ENCODE measurements at regions not wholly inside any gene's neighbourhood (a gene's known extent, or its start where the extent isn't known, plus 50 kb on each side); places are given as distances from the start of the nearest gene placed in this dataset.
A peak's percentile ranks its signal among the peaks of the same experiment; 100 is the strongest.
"Not testable (repeated sequence)": the region's sequence is repeated elsewhere in the genome, so short reads cannot be mapped to it uniquely, and the experiment has no call there.

- DNase-seq (ENCODE audit: low read depth, low spot score), result no peak
These were observed 147.7 kb downstream of the CD47 start for GRCh38 chr3:107942951-107943749.

DNA sequence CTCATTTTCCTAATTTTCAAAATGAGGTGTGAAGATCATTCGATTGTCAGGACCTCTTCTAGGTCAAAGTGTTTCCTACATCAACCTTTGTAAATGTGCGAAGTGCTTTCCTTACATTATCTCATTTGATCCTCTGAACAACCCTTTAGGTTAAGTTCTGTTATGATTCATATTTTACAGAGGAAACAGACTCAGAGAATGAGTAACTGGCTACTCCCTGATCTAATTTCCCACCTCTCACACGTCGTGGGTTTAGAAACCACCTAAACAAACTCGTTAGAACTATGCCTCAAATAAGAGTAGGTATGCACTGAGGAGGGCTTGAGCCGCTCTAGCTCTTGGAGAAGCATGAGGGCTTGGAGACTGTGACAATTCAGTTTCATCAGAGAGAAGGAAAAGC is 148.6 kb downstream of the CD47 start:
- DNase-seq (ENCODE audit: low read depth, low spot score), result no peak

- no peak for DNase-seq (ENCODE audit: low read depth, low spot score)
These were observed 151.0 kb downstream of the CD47 start for GRCh38 chr3:107939691-107940442.

DNA sequence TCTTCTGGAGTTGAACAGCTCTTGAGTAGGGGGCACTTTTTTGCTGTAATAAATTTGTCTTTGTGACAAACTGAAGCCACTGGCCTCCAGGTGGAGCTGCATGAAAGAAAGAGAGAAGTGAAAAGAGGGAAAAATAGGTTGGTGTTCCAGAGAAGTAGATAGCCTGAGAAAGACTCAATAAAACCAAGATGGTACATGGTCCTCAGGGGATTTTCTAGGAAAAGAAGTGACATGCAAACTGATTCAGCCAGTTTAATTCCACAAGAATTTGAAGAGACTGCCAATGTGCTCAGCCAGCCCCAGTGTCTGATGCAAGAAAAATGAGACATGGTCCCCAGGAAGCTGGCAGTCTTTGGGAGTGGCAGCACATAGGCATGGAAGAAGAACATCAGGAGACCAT is 152.7 kb downstream of the CD47 start:
- peak; percentile 71 for DNase-seq (ENCODE audit: low read depth, low spot score)

GRCh38 chr3:107934808-107935207 is 156.0 kb downstream of the CD47 start:
- no peak for DNase-seq (ENCODE audit: low read depth, low spot score)

DNA sequence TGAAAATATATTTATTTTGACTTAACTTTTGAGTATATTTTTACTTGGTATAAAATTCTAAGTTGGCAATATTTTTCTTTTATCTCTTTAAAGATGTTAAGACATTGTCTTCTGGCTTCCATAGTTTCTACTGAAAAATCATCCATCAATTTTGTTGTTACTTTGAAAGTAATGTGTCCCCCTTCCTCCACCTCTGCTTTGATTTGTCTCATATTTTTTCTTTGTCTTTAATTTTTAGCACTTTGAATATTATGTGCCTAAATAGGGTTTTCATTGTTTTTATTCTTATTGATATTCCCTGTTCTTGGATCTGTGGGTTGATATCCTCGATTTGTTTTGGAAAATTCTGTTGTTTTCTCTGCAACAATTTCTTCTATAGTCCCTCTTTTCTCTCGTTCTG is 157.4 kb downstream of the CD47 start:
- no peak for DNase-seq (ENCODE audit: low read depth, low spot score)

DNA sequence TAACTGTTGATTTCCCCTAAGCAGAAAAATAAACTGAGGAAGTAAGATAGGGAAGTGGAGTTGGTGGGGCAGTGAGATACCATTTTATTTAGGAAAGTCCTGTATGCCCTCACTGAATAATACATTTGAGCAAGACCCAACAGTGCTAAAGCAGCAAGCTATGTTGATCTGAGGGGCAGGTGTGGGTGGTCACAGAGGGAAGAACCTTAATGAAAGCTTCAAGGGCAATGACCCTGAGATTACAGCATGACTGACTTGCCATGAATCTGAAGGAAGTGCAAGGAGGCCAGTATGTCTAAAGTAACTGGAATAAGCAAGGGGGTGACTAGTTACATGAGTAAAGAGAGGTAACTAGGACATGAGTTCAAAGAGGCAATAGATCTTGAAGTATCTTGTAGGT is 159.5 kb downstream of the CD47 start:
- no peak for DNase-seq (ENCODE audit: low read depth, low spot score)

- DNase-seq (ENCODE audit: low read depth, low spot score), result no peak
These were observed 161.7 kb downstream of the CD47 start for GRCh38 chr3:107929088-107929487.

DNA sequence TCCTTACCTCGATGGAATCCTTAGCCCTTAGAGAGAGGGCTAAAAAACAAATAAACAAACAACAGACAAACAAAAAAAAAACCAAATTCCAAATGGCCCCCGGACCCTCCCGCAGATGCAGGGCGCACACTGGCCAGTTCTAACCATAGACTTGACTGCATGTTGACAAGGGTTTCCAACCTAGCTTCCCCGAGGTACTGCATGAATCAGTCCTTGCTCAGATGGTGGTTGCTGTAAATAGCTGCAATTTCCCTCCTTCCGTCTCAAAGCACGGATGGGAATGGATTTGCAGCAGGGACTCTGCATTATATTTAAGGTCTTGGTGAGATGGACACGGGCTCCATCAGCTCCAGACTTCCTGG is 162.8 kb downstream of the CD47 start:
- no peak for DNase-seq (ENCODE audit: low read depth, low spot score)

DNA sequence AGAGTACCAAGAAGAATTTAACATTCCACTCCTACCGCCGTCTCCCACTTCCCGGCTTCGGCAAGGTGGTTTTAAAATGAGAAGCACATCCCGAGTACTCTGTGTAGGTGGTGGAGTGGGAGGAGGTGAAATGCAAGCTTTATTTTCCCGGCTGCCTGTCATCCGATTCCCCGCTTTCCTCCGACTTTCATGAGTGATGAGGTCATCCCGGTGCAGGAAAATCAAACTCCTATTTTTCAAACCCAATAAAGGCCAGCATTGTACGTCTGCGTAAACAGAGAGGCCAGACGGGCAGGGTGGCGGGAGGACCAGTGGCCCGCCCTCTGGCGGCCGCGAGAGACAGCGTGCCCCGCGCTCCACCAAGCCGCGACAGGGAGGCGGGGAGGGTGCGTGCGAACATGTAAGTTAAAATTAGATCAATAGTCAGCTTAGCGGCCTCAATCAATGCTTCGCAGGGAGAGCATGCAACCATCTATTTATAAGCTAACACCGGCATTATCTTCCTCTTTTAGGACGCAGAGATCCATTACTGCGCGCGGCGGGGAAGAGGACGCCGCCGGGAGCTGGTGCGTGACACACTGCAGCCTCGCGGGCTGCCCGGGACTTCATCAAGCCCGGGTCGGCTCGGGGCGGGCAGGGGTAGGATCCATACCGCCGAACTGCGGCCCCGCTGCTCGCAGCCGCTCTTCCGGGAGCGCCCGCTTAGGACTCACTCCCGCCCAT is 163.3 kb downstream of the CD47 start:
- DNase-seq (ENCODE audit: low read depth, low spot score), result peak; percentile 86

DNA sequence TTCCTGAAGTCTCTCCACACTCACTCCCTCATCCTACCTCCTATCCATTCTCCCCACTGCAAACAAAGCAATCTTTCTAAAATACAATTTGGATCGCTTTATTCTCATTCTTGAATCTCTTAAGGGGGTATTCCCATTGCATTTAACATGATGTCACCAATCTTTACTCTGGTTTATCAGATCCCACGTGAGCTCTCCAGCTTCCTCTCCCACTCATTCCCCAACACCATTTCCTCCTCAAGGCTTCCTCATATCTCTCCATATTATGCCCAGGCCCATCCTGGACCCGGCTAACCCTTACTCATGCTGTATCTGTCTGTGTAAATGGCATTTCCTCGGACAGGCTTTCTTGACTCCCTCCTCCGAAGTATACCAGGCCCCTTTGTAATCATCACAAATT is 165.0 kb downstream of the CD47 start:
- DNase-seq (ENCODE audit: low read depth, low spot score), result no peak

GRCh38 chr3:107921038-107921437 is 169.8 kb downstream of the CD47 start:
- DNase-seq (ENCODE audit: low read depth, low spot score), result no peak

GRCh38 chr3:107920538-107920937 is 170.3 kb downstream of the CD47 start:
- no peak for DNase-seq (ENCODE audit: low read depth, low spot score)

- DNase-seq (ENCODE audit: low read depth, low spot score), result no peak
These were observed 171.6 kb downstream of the CD47 start for GRCh38 chr3:107919239-107919638.

GRCh38 chr3:107916171-107916570 is 174.7 kb downstream of the CD47 start:
- no peak for DNase-seq (ENCODE audit: low read depth, low spot score)

DNA sequence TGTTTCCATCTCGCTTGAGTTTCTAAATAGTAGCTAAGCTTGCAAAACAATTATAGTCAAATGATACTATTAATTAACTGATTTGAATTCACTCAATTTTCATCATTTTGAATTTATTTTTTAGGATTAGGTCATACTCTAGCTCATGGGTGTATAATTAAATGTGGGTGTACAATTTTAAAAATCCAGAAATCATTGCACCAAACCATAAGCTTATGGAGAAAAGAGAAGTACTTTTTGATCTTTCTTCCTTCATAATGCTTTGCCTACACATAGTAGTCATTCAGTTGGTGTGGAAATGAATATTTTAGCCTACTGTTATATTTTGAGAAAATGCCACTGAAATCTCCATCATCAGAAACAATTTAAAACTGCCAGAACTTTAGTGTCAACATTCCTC is 175.1 kb downstream of the CD47 start:
- no peak for DNase-seq (ENCODE audit: low read depth, low spot score)

- no peak for DNase-seq (ENCODE audit: low read depth, low spot score)
These were observed 177.1 kb downstream of the CD47 start for GRCh38 chr3:107913701-107914100.

DNA sequence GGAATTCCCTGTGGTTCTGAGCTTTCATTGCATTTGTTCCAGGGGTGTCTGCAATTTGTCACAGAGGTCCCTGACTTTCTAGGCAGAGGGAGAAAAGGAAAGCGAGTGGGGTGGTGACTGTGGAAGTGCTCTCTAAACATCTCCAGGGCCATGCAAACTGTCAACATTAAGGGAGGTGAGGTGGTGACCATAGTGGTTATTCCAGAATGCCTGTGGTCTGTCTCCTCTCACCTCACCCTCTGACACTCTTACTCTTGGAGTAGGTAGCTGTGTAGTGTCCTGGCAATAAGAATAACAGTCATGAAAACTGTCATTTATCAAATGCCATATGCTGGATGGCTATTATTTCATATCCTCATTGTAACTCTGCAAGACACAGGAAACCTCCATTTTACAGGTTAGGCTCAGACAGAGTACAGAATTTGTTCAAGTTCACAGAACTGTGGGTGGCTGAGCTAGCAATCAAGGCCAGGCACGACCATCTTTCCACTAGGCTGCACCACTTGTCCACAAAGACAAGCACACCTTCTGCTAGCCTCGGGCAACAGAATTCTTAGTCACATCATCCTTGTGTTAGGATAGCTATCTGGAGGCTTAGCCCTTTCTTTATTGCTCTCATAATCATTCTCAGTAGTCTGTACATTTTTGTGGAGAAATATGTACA is 179.4 kb downstream of the CD47 start:
- DNase-seq (ENCODE audit: low read depth, low spot score), result no peak

DNA sequence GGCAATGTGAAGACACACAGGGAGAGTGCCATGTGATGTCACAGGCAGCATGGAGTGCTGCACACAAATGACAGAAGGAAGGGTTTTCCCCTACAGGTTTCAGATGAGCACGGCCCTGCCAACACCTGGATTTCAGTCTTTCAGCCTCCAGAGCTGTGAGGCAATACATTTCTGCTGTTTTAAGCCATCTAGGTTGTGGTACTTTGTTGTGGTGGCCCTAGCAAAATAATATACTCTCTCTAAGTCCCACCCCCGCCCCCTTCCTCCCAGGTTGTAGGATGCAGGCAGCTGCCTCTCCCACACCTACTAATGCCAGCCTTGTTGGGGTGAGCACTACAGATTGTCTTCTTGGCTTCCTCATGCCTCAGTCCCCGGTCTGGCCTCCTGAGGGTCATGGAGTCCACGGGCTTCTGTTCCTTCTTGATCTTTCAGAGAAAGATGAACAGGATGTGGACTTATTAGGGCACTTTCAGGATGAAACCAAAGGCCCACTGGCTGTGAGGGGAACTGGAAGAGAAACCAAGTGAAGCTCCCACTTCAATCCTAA is 180.0 kb downstream of the CD47 start:
- DNase-seq (ENCODE audit: low read depth, low spot score), result no peak

- not testable (repeated sequence) for DNase-seq (ENCODE audit: low read depth, low spot score)
These were observed 181.2 kb downstream of the CD47 start for GRCh38 chr3:107909583-107909982.

GRCh38 chr3:107907996-107908395 is 182.8 kb downstream of the CD47 start:
- DNase-seq (ENCODE audit: low read depth, low spot score), result no peak

Measured in ELF-1 (cell line).